ENCODE measurements at regions not wholly inside any gene's neighbourhood (a gene's known extent, or its start where the extent isn't known, plus 50 kb on each side); places are given as distances from the start of the nearest gene placed in this dataset.

DNA sequence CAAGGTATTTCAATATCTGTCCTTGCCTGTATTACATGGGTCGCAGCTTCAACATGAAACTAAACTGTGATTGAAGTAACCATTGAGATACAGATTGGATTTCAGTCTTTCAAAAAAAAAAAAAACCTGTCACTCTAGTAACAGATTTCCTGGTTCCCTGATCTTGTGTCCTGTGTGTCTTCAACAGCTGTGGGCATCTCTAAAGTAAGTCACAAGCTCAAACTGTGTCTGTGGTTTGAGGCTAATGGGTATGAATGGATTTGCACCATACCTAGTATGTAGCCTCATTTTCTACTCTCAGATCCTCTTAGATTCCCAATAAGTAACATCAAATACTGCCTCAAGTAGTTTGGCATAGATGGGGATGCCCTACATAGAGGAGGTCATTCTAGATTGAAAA is 300.1 kb downstream of the COG6 start:
- intact Hi-C loops (cut with DNase I) = no loop called here
- no peak for DNase-seq

DNA sequence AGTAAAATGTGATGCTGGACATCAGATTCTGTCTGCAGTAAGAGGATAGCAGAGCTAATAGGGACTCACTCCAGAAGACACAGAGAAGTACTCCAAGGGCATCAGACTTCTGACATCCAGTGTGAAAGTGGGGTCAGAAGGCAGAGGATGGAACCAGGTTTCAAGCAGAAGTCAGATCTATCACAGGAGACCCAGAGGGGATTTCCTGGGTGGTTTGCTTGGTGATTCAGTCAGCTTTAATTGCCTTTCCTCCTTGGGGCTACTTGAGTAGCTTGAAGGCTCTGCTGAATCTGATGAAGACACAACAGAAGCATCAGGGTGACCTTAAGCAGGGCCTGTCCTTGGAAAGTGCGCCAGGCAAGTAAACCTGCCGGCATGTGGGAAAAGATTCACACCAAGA is 300.6 kb downstream of the COG6 start:
- intact Hi-C loops (cut with DNase I) = no loop called here
- DNase-seq (no peak), ATAC-seq (ENCODE audit: poor library complexity) (no peak)

More for the DNA sequence above, 300.1 kb downstream of the COG6 start:
- ATAC-seq (ENCODE audit: poor library complexity) = no peak

DNA sequence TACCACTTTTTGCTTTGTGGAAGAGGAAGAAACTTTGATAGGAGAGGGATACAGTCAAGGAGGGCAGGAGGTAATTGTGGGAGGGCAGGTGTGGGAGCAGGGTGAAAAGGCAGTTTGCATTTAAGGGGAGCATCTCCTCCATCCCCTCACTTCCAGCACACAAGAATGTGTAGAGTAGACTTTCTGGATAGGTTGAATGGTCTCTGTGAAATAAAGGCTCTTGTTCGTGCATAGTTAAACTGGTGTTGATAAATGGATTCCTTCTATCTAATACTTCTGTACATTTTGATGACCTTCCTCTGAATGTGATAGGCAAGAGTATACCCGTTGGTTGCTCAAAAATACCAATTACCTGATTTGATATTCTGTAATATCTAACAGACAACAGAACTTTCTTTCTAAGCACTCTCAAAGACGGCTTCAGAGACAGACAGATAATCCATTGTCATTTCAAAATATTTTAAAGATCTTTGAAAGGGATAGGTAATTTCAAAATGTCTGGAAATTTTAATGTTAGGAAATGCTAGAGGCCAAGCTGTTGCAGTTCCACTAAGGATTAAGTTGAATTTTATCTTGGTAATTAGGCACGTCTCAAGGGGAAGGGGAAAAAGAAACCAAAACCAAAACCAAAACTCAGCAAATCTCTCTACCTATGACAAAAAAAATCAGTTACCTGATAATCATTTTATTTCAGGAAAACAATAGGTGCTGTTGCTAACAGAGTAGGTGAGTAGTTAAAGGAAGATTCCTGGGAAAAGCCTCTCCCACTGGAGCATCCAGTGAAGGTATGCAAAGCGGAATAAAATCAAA is 302.6 kb downstream of the COG6 start:
- intact Hi-C loops (cut with DNase I) = no loop called here
- ATAC-seq (ENCODE audit: poor library complexity) (no peak), DNase-seq (no peak)

DNA sequence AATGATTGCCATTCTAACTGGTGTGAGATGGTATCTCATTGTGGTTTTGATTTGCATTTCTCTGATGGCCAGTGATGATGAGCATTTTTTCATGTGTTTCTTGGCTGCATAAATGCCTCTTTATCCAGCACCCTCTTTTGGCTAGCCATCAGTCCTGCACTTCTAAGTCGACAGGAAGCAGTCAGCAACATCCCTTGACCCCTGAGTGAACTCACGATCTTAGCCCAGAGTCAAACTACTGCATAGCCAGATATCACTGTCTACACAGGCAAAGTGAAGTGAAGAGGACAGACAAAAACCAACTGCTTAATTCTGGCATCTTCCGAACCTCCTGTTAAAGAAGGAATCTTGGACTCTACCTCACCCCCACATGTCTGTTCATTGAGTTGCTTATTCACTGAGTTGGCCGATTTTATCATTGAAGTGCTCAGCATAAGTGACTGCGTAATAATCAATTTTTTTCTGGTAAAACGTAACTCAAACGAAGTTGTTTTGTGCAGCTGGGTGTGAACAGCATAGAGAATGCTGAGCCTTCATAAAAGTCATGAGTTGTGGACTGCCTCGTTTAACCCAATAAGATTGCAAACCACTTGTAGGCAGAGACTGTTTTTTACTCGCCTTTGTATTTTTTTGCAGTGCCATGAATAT is 304.2 kb downstream of the COG6 start:
- intact Hi-C loops (cut with DNase I) = no loop called here
- ATAC-seq (ENCODE audit: poor library complexity) (peak; percentile 25), DNase-seq (no peak)

DNA sequence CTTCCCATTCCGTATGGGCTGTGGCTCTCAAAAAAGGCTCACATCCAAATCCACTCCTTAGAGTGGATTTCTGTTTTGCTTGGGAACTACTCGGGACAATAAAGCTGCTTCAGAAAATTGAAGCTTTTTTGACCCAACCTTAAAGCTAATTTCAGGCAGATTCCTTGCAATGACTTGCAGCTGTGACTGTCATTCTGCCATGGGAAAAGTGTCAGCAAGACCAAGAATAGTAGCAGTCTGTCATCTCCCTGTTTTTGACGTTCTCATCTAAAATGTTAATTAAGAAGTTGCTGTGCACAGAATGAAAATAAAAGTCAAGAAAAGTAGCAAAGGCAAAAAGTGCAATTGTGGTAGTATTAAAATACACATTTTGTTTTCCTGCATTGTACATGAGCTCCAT is 304.7 kb downstream of the COG6 start:
- no peak for ATAC-seq (ENCODE audit: poor library complexity)
- intact Hi-C loops (cut with DNase I) = no loop called here
- no peak for DNase-seq

DNA sequence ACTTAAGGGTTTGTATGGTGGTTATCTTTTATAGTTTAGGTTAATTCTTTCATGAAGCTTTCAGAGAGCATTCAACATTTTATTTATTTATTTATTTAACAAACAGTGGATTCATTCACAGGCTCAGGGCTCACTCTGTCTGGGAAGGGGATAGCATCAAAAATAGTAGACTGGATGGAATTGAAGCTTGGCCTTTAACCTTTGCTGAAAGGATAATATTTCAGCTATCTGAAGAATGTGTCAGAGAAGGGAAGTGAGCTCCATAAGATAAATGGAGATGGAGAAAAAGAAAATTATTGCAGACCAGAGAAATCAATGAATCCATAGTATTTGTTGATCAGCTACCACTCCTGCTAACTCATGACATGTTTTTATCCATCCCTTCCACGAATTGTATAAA is 305.6 kb downstream of the COG6 start:
- ATAC-seq (ENCODE audit: poor library complexity) (no peak), DNase-seq (no peak)
- intact Hi-C loops (cut with DNase I) = no loop called here

DNA sequence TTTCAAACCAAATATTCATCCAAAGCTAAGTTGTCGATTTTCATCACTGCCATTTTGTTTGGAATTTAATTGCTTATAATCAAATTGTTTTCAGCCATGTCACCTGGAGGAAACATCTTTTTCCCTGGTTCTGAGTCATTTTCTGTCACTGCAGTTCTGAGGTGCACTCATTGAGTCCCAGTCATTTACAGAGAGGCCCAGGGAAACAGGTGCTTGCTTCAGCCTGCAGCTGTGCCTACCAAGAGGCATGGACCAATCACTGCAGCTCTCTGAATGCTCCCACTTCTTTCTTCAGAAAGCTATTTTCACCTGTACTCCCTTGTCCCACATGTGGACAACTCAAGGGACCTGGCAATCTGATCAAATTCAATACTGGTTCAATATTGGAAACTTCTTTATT is 308.1 kb downstream of the COG6 start:
- intact Hi-C loops (cut with DNase I) = no loop called here
- ATAC-seq (ENCODE audit: poor library complexity) (no peak), DNase-seq (no peak)

DNA sequence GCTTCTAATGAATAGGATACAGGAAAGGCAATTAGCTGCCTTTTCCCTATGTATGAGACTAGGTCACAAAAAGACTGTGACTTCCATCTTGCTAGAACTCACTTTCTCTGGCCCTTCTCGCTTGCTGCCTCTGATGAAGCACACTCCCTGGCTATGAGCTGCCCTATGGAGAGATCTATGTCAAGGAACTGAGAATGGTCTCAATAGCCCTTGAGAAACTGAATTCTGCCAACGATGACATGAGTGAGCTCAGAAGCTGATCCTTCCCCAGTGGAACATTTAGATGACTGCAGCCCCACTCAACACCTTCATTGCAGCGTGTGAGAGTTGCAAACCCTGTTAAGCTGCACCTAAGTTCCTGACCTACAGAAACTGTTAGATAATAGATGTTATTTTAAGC is 309.8 kb downstream of the COG6 start:
- ATAC-seq (ENCODE audit: poor library complexity) = no peak
- no peak for DNase-seq
- intact Hi-C loops (cut with DNase I) = no loop called here

DNA sequence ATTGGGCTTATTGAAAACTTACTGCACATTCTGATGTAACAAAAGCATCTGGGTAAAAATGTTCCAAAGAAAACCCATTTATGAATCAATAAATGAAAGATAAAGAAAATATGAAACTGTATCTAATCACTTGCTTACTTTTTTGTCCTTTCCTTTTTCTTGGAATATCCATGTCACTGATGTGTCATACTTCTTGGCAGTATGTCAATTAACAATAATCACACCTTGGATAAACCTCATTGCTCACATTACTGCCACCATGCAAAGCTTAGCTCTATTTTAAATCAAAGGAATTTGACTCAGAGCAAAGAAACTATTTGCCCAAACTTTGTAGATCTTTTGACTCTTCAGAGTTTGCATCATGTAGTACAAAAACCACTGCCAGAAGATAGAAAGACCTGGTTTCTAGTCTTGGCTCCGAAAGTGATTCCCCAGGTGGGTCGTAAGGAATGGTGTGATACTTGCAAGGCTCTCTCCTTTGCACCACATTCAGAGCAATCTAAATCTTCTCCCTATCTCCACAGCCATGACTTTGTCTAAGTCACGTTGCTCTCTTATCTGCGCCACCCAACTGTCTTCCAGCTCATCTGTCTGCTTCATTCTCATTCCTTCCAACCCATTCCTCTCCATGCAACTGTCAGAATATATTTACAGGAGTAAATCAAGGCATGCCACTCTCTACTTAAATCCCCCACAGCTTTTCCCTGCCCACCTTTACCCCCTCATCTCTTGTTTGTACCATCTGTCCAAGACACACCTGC is 311.9 kb downstream of the COG6 start:
- intact Hi-C loops (cut with DNase I) = no loop called here
- no peak for DNase-seq
- no peak for ATAC-seq (ENCODE audit: poor library complexity)

DNA sequence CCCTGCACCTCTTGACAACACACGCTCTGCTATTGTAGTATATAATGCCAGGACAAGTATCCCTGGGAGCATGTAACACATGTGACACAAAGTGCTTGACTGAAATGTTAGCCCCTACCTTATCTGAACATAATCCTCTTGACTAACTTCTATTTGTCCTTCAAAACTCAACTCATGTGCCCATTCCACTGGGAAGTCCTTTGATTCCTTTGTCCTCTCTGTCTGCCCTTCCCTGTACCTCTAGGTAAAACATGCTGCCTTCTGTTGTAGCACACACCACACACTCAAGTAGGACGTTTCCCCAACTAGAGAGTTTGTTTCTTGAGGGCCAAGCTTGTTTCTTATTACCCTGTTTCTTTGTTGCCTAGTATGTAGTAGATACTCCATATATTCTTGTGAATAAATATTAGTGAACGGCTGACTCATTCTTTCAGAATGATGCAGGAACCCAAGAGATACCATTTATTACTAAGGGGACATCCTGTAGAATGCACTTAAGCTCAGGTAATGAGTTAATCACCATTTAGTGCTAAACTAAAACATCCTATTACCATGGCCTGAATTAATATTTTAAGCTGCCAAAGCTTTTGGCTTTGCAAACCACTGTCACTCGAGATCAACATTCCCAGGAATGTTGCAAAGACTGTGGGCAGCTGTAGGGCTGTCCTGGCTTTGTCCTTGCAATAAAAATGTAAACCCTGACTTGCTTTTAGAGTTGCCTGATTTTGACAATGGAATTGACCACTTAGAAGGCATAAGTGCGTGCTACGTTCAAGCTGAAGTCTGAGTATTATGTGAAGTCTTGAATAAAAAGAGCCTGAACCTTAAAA is 313.4 kb downstream of the COG6 start:
- intact Hi-C loops (cut with DNase I) = no loop called here
- DNase-seq = no peak
- ATAC-seq (ENCODE audit: poor library complexity) = no peak

DNA sequence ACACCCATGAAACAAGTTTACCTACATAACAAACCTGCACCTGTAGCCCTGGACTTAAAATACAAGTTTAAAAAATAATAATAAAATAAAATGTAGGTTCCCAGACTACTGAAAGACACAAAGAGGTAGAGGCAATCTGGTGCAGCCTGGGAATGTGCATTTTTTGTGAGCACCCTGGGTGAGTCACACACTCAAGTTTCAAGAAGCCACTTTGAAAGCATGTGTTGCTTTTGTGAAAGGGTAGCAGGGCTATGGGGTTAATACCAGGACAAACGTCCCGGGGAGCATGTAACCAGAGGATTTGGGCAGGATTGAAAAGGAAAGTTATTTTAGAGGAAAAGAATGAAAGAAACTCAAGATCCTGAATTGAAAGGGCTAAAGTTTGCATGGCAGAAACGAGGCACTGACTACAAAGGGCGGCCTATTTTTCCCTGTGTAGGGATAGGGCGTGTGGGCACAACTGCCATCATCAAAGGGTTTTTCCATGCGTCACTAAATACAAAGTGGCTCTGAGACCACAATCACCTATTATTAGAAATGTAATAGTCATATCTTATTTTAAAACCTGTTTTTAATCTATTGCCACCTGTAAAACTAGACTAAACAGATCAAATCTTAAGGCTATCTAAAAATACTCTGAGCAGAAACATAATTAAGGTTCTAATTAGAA is 314.9 kb downstream of the COG6 start:
- no peak for ATAC-seq (ENCODE audit: poor library complexity)
- intact Hi-C loops (cut with DNase I) = no loop called here
- no peak for DNase-seq

DNA sequence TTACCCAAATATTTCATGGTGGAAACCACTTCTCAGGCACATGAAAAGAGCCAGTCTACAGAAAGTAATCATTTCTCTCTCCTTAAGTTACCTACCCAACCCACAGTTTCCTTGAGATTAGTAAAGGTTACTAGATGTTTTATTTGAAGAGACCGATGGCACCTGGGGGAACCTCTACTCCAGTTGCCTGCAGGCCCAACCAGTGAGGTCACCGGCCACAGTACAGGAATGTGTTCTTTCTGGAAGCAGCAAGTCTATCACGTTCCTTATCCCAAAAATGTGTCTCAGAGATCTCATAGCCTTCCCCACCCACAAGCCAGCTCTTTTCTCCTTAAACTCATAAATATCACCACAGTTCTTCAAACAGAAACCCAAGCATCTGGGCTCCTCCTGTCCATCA is 316.1 kb downstream of the COG6 start:
- no peak for ATAC-seq (ENCODE audit: poor library complexity)

DNA sequence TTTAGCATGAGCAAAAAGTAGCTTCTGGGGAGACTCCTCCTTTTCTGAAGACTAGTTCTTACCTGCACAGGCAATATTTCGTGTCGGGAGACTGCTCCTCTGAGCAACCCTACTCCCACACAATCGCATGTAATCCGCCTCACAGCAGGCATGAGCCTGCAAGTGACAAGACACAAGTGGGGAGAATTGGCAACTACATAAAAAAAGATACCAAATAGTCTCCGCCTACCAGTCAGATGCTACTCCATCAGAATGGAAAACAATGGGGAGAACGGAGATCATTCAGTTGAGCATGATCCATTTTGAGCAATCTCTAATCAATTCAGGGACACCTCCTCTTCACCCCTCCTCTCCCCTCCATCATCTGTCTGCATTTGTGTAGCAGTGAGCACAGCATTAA is 321.0 kb downstream of the COG6 start:
- intact Hi-C loops (cut with DNase I) = no loop called here
- no peak for DNase-seq

More for the DNA sequence above, 316.1 kb downstream of the COG6 start:
- intact Hi-C loops (cut with DNase I) = no loop called here
- no peak for DNase-seq

DNA sequence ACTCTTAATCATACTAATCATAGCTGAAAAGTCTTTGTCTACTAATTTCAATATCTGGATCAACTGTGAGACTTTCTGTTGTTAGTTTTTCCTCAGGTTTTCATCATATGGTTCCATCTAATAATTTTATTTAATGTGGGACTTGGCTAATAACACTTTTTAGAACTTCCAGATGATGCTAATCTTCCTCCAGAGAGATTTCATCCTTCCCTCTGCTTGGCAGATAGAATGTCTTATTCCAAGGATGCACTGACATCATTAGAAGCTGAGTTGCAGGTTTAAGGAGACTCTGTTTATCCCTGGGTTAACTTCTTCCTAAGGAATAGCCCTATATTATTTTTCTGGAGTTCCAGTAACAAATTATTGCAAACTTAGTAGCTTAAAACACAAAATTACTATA is 325.6 kb downstream of the COG6 start:
- intact Hi-C loops (cut with DNase I) = no loop called here
- no peak for ATAC-seq (ENCODE audit: poor library complexity)
- no peak for DNase-seq

More for the DNA sequence above, 321.0 kb downstream of the COG6 start:
- no peak for ATAC-seq (ENCODE audit: poor library complexity)

DNA sequence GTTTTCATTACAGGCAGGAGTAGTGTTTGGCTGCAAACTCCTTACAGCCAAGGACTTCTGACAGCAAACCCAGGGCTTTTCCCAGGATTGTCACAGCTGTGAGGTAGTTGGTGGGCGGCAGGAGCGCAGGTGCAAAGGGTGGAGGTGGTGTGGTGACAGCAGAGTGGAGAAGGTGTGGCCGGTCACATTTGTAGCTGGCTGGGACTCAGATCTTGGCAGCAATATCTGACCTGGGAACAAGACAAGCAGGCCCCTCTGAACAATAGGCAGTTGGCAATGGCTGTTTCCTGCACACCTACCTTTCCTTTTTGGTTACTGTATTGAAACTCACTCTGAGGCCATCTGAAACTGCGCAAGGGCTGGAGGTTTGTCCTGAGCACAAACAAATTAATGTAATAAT is 327.3 kb downstream of the COG6 start:
- intact Hi-C loops (cut with DNase I) = no loop called here
- DNase-seq (peak; percentile 35), ATAC-seq (ENCODE audit: poor library complexity) (no peak)

DNA sequence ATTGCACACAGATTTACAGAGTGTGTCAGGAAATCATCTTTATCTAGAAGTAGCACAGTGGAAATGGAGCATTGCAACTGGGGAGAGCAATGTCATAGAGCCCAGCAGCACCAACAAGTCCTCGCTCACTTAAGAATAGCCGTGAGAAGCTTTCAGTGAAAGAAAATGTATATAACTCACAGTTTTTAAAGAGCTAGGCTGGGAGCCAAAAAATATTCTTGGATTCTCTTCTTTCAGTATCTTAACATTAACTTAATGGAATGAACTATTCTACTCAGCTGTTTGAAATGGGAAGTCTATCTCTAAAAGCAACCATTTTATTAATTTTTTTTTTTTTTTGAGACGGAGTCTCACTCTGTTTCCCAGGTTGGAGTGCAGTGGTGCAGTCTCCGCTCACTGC is 329.6 kb downstream of the COG6 start:
- intact Hi-C loops (cut with DNase I) = no loop called here
- DNase-seq (no peak), ATAC-seq (ENCODE audit: poor library complexity) (no peak)

DNA sequence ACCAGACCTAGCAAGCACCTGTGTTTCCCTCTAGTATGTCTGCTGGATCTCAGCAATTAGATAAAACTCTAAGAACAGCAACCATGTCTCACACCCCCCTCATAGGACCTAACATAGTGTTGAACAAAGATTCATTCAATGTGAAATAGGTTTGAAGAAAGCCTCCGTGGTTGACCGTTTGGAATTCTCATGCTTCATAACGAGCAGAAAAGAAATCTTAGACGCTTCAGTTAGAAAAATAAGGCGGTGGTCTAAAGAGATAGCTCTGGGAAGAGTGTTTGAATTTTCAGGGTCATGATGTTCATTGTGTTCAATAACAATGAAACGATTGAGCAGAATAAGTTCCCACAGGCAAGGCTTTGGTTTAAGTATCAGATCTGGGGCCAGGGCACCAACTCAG is 332.9 kb downstream of the COG6 start:
- DNase-seq (no peak), ATAC-seq (ENCODE audit: poor library complexity) (no peak)
- intact Hi-C loops (cut with DNase I) = no loop called here

DNA sequence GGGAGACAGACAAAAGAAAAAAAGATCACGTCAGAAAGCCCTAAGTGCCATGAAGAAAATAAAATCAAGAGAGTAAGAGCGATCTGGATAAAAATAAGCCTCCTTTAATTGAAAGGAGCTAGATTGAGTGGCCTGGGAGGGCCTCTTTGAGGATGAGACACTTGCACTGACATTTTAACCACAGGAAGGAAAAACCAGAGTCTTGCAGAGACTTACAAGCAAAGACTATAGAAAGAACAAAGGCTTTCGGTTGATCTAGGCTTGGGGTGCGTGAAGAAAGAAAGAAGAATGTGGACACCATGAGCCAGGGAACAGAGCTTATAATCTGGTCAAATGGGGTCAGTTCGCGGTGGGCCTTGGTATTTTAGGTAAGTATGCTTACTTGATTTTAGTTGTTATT is 342.7 kb downstream of the COG6 start:
- no peak for ATAC-seq (ENCODE audit: poor library complexity)

DNA sequence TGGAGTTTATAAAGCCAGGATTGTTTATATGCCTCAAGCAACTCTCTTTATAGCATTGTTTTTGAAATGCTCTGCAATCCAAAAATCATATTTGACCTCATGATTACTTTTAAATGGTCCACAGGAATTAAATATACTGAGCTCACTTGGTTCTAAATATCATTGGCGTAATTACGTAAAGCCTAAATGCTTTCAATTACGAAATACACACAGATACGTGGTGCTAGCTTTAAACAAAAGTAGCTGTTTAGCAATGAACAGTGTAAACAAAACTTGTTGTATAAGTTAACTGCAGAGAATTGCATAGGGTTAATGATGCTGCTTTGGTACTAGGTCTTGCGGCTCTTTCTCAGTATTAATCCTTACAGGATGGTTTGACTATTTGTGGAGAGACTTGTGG is 346.6 kb downstream of the COG6 start:
- no peak for ATAC-seq (ENCODE audit: poor library complexity)
- intact Hi-C loops (cut with DNase I) = no loop called here
- no peak for DNase-seq

More for the DNA sequence above, 342.7 kb downstream of the COG6 start:
- intact Hi-C loops (cut with DNase I) = no loop called here
- no peak for DNase-seq

Data from Right ventricle myocardium superior (tissue), 1 donor.